Breast epithelium (tissue), 3 donors: ENCODE measurements at regions not wholly inside any gene's neighbourhood (a gene's known extent, or its start where the extent isn't known, plus 50 kb on each side); places are given as distances from the start of the nearest gene placed in this dataset.

Experiments used
- POLR2AphosphoS5 ChIP-seq, 3 donors: sonication (generic); formaldehyde crosslinking; IDR thresholded peaks; one replicate each; pipeline ENCODE4 v1.6.1; 2017; ENCODE audit warnings: antibody characterized with exemption in 3 of 3
- TF ChIP-seq, protein P1 (sequence below), 3 donors: fragments of 450-650 bp; IDR thresholded peaks; one replicate each; pipeline ENCODE4 v1.5.1; 2016 to 2017; ENCODE audit warnings: antibody characterized with exemption in 3 of 3, mild to moderate bottlenecking in 3 of 3, moderate library complexity in 3 of 3

DNA sequence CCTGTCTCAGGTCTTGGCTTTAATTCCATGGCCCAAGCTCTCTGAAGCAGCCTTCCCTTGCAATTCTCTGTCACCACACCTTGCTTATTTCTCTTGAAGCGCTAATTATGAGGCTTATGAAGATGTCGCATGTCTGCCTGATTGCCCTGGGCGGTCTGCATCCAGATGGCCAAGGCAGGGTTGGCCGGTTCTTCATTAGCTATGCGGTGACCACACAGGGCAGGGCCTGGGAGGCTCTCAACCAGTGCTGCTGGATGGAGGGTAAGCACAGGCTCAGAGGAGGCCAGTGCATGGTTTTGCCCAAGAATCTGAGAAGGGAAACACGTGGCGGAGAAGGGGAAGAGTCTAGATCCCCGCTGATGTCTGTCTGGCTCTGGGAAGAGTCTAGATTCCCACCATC is 528.7 kb downstream of the CDH26 start:
- TF ChIP-seq, protein P1, sequence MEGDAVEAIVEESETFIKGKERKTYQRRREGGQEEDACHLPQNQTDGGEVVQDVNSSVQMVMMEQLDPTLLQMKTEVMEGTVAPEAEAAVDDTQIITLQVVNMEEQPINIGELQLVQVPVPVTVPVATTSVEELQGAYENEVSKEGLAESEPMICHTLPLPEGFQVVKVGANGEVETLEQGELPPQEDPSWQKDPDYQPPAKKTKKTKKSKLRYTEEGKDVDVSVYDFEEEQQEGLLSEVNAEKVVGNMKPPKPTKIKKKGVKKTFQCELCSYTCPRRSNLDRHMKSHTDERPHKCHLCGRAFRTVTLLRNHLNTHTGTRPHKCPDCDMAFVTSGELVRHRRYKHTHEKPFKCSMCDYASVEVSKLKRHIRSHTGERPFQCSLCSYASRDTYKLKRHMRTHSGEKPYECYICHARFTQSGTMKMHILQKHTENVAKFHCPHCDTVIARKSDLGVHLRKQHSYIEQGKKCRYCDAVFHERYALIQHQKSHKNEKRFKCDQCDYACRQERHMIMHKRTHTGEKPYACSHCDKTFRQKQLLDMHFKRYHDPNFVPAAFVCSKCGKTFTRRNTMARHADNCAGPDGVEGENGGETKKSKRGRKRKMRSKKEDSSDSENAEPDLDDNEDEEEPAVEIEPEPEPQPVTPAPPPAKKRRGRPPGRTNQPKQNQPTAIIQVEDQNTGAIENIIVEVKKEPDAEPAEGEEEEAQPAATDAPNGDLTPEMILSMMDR (IDR thresholded peaks at IDR 0.05): no peak
- no peak for TF ChIP-seq POLR2AphosphoS5 (IDR thresholded peaks at IDR 0.05)
